ENCODE measurements at regions not wholly inside any gene's neighbourhood (a gene's known extent, or its start where the extent isn't known, plus 50 kb on each side); places are given as distances from the start of the nearest gene placed in this dataset.

DNA sequence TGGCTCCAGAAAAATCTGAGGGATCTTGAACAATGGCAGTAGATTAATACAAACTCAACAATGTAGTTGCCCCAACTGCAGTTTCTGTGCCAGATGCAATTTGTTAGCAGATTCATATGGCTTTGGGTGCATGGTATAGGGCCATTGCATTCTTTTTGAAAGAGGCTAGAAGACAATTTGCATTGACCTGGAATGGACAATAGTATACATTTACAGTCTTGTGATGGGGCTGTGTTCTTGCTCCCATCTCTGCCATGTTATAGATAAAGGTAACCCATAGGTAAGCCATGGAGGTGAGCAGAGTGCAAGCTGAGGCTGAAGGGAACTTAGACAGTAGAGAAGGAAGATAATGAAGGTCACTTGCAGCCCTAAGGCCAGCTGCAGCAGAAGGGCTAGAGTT lies 50.1 kb upstream of the DIO3 start:
- TF ChIP-seq U2AF1 (optimal IDR thresholded peaks at IDR 0.05; ENCODE audit: low read depth, low read length) = no peak
- TF ChIP-seq, protein P1, sequence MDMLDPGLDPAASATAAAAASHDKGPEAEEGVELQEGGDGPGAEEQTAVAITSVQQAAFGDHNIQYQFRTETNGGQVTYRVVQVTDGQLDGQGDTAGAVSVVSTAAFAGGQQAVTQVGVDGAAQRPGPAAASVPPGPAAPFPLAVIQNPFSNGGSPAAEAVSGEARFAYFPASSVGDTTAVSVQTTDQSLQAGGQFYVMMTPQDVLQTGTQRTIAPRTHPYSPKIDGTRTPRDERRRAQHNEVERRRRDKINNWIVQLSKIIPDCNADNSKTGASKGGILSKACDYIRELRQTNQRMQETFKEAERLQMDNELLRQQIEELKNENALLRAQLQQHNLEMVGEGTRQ (IDR thresholded peaks at IDR 0.05; ENCODE audit: low read depth, low read length) = no peak
- TF ChIP-seq, protein P1 (CRISPR knock-in tag; IDR thresholded peaks at IDR 0.05; ENCODE audit: borderline replicate concordance) = no peak
- no peak for TF ChIP-seq TP53 (CRISPR knock-in tag; conservative IDR thresholded peaks at IDR 0.05)
- no peak for TF ChIP-seq FOXK2 (IDR thresholded peaks at IDR 0.05)
- TF ChIP-seq, protein P2, sequence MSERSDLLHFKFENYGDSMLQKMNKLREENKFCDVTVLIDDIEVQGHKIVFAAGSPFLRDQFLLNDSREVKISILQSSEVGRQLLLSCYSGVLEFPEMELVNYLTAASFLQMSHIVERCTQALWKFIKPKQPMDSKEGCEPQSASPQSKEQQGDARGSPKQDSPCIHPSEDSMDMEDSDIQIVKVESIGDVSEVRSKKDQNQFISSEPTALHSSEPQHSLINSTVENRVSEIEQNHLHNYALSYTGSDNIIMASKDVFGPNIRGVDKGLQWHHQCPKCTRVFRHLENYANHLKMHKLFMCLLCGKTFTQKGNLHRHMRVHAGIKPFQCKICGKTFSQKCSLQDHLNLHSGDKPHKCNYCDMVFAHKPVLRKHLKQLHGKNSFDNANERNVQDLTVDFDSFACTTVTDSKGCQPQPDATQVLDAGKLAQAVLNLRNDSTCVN (CRISPR knock-in tag; IDR thresholded peaks at IDR 0.05; ENCODE audit: borderline replicate concordance) = no peak
- TF ChIP-seq ZSCAN29 (CRISPR knock-in tag; conservative IDR thresholded peaks at IDR 0.05) = no peak
- TF ChIP-seq, protein P3, sequence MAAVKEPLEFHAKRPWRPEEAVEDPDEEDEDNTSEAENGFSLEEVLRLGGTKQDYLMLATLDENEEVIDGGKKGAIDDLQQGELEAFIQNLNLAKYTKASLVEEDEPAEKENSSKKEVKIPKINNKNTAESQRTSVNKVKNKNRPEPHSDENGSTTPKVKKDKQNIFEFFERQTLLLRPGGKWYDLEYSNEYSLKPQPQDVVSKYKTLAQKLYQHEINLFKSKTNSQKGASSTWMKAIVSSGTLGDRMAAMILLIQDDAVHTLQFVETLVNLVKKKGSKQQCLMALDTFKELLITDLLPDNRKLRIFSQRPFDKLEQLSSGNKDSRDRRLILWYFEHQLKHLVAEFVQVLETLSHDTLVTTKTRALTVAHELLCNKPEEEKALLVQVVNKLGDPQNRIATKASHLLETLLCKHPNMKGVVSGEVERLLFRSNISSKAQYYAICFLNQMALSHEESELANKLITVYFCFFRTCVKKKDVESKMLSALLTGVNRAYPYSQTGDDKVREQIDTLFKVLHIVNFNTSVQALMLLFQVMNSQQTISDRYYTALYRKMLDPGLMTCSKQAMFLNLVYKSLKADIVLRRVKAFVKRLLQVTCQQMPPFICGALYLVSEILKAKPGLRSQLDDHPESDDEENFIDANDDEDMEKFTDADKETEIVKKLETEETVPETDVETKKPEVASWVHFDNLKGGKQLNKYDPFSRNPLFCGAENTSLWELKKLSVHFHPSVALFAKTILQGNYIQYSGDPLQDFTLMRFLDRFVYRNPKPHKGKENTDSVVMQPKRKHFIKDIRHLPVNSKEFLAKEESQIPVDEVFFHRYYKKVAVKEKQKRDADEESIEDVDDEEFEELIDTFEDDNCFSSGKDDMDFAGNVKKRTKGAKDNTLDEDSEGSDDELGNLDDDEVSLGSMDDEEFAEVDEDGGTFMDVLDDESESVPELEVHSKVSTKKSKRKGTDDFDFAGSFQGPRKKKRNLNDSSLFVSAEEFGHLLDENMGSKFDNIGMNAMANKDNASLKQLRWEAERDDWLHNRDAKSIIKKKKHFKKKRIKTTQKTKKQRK (IDR thresholded peaks at IDR 0.05; ENCODE audit: low read length) = no peak
- TF ChIP-seq SP1 (IDR thresholded peaks at IDR 0.05) = no peak
- no peak for TF ChIP-seq SP1 (CRISPR knock-in tag; IDR thresholded peaks at IDR 0.05)
